Fibroblast of skin of left biceps (primary cell): ENCODE measurements at regions not wholly inside any gene's neighbourhood (a gene's known extent, or its start where the extent isn't known, plus 50 kb on each side); places are given as distances from the start of the nearest gene placed in this dataset.
"Not testable (repeated sequence)": the region's sequence is repeated elsewhere in the genome, so short reads cannot be mapped to it uniquely, and the experiment has no call there.

Experiments used
- DNase-seq, 2 experiments: peaks; one replicate each; pipeline ENCODE4 v3.0.0-alpha.2; 2013; ENCODE audit warnings: low read depth in 2 of 2

GRCh38 chr12:46711756-46712155, 114.0 kb downstream of the SLC38A4 start:
- DNase-seq = peak; percentile 60 to 64

GRCh38 chr12:46710125-46710743, 115.6 kb downstream of the SLC38A4 start:
- no peak for DNase-seq

GRCh38 chr12:46702581-46703344, 123.0 kb downstream of the SLC38A4 start:
- no peak for DNase-seq

- no peak for DNase-seq
Observed at GRCh38 chr12:46701356-46701755, 124.4 kb downstream of the SLC38A4 start.

- no peak for DNase-seq
Observed at GRCh38 chr12:46699986-46700385, 125.8 kb downstream of the SLC38A4 start.

- DNase-seq = no peak
Observed at GRCh38 chr12:46698003-46698402, 127.8 kb downstream of the SLC38A4 start.

- DNase-seq = no peak
Observed at GRCh38 chr12:46693518-46693917, 132.3 kb downstream of the SLC38A4 start.

- DNase-seq = no peak
Observed at GRCh38 chr12:46693034-46693433, 132.8 kb downstream of the SLC38A4 start.

GRCh38 chr12:46692606-46693005, 133.2 kb downstream of the SLC38A4 start:
- DNase-seq = no peak

- no peak for DNase-seq
Observed at GRCh38 chr12:46686267-46686942, 139.4 kb downstream of the SLC38A4 start.

- DNase-seq = not testable (repeated sequence)
Observed at GRCh38 chr12:46684243-46684642, 141.6 kb downstream of the SLC38A4 start.

GRCh38 chr12:46682148-46682547, 143.6 kb downstream of the SLC38A4 start:
- DNase-seq = no peak

GRCh38 chr12:46680506-46680905, 145.3 kb downstream of the SLC38A4 start:
- DNase-seq = no peak

- no peak for DNase-seq
Observed at GRCh38 chr12:46679754-46680153, 146.0 kb downstream of the SLC38A4 start.

- no peak for DNase-seq
Observed at GRCh38 chr12:46678426-46678825, 147.4 kb downstream of the SLC38A4 start.

- no peak for DNase-seq
Observed at GRCh38 chr12:46677749-46678148, 148.0 kb downstream of the SLC38A4 start.

GRCh38 chr12:46676797-46677520, 148.8 kb downstream of the SLC38A4 start:
- DNase-seq = no peak

GRCh38 chr12:46676396-46676795, 149.4 kb downstream of the SLC38A4 start:
- no peak for DNase-seq

- no peak for DNase-seq
Observed at GRCh38 chr12:46675736-46676135, 150.1 kb downstream of the SLC38A4 start.

GRCh38 chr12:46674800-46675199, 151.0 kb downstream of the SLC38A4 start:
- no peak for DNase-seq

- no peak for DNase-seq
Observed at GRCh38 chr12:46674129-46674528, 151.7 kb downstream of the SLC38A4 start.

GRCh38 chr12:46671102-46671501, 154.7 kb downstream of the SLC38A4 start:
- DNase-seq = no peak
